AG04450 (cell line): ENCODE measurements at regions not wholly inside any gene's neighbourhood (a gene's known extent, or its start where the extent isn't known, plus 50 kb on each side); places are given as distances from the start of the nearest gene placed in this dataset.

Experiments
- CTCF ChIA-PET: fragments of 300-600, 350-600 bp; formaldehyde crosslinking; extraction: SDS; loops from one replicate; lab custom pipeline; 2022; ENCODE audit warnings: antibody characterized with exemption, inconsistent platforms; lab: Charles Lee
- POLR2A ChIA-PET: fragments of 350-600 bp; formaldehyde crosslinking; extraction: SDS; loops from one replicate; lab custom pipeline; 2021; ENCODE audit warnings: antibody characterized with exemption, inconsistent platforms; lab: Yijun Ruan, JAX
- DNase-seq: peaks from one replicate; pipeline ENCODE4 v3.0.0-alpha.2; 2011; ENCODE audit warnings: low read depth, low spot score
- H3K27ac ChIP-seq: one replicate; pipeline ENCODE4 v1.5.1; 2012; ENCODE audit warnings: low read depth, low read length, control low read depth
- H3K27me3 ChIP-seq: one replicate; pipeline ENCODE4 v1.6.0; 2012; ENCODE audit warnings: low read length; ENCODE audit not compliant: control insufficient read depth, insufficient read depth
- H3K4me3 ChIP-seq: 2 replicates; pipeline ENCODE4 v1.5.1; 2011; ENCODE audit warnings: mild to moderate bottlenecking, low read depth, low read length, control low read depth
- H3K9me3 ChIP-seq: 2 replicates; pipeline ENCODE4 v1.5.1; 2012; ENCODE audit warnings: low read length; ENCODE audit not compliant: control insufficient read depth, insufficient read depth
- CTCF ChIP-seq: IDR thresholded peaks from 2 replicates; pipeline ENCODE4 v1.5.1; 2011; ENCODE audit warnings: low read depth, low read length, control low read depth, inconsistent platforms

GRCh38 chr15:95175914-95176658 lies 944.7 kb downstream of the MCTP2 start:
- ChIA-PET POLR2A (interaction anchor here (0.6 kb wide), 1 partner anchor 44 kb away, joined by 3 read pairs; no protein-coding TSS in a partner anchor), CTCF (interaction anchor here (0.7 kb wide), 1 partner anchor 16 kb away, joined by 3 read pairs; no protein-coding TSS in a partner anchor)
- no peak for DNase-seq

GRCh38 chr15:95176794-95177577 lies 945.6 kb downstream of the MCTP2 start:
- ChIA-PET CTCF (interaction anchor here (0.6 kb wide), 1 partner anchor 1409 kb away, joined by 4 read pairs; no protein-coding TSS in a partner anchor), POLR2A (interaction anchor here (0.6 kb wide), 1 partner anchor 45 kb away, joined by 3 read pairs; no protein-coding TSS in a partner anchor)
- TF ChIP-seq CTCF = no peak
- H3K4me3 ChIP-seq = no peak overlapping the region
- H3K27me3 ChIP-seq = no peaks in the 10 kb centered on the region
- no peak overlapping the region for H3K27ac ChIP-seq
- no peak for DNase-seq
- peaks cover 3% of the 10 kb centered on the region; the same call in 1 of the 2 replicates for H3K9me3 ChIP-seq

More at GRCh38 chr15:95175914-95176658, 944.7 kb downstream of the MCTP2 start:
- TF ChIP-seq CTCF = no peak
- Histone ChIP-seq H3K4me3 (no peak overlapping the region), H3K27ac (no peak overlapping the region), H3K9me3 (peaks cover 3% of the 10 kb centered on the region; the same call in 1 of the 2 replicates), H3K27me3 (no peaks in the 10 kb centered on the region)

- POLR2A ChIA-PET = no interaction called here
- TF ChIP-seq CTCF = no peak
Observed at GRCh38 chr15:95180530-95180929, 949.2 kb downstream of the MCTP2 start.

GRCh38 chr15:95182091-95182490 lies 950.7 kb downstream of the MCTP2 start:
- no peaks in the 10 kb centered on the region for H3K27me3 ChIP-seq
- no peak overlapping the region for H3K4me3 ChIP-seq
- H3K9me3 ChIP-seq = peaks cover 3% of the 10 kb centered on the region; the same call in 1 of the 2 replicates
- TF ChIP-seq CTCF = no peak
- H3K27ac ChIP-seq = no peak overlapping the region
- CTCF ChIA-PET = interaction anchor here (0.6 kb wide), 1 partner anchor 28 kb away, joined by 3 read pairs; no protein-coding TSS in a partner anchor
- DNase-seq = no peak
- POLR2A ChIA-PET = no interaction called here

More at GRCh38 chr15:95180530-95180929, 949.2 kb downstream of the MCTP2 start:
- CTCF ChIA-PET = interaction anchor here (0.7 kb wide), 1 partner anchor 1148 kb away, joined by 4 read pairs; no protein-coding TSS in a partner anchor
- no peak for DNase-seq
- Histone ChIP-seq H3K9me3 (peaks cover 3% of the 10 kb centered on the region; the same call in 1 of the 2 replicates), H3K4me3 (no peak overlapping the region), H3K27me3 (no peaks in the 10 kb centered on the region), H3K27ac (no peak overlapping the region)
